ENCODE measurements at regions not wholly inside any gene's neighbourhood (a gene's known extent, or its start where the extent isn't known, plus 50 kb on each side); places are given as distances from the start of the nearest gene placed in this dataset.
"Not testable (repeated sequence)": the region's sequence is repeated elsewhere in the genome, so short reads cannot be mapped to it uniquely, and the experiment has no call there.

GRCh38 chr5:174645677-174646076 is 78.7 kb upstream of the MSX2 start:
- Histone ChIP-seq H3K4me3 (no peak overlapping the region), H3K4me1 (no peaks in the 10 kb centered on the region), H3K9me3 (peaks cover 0 to 8% (median 7%) of the 10 kb centered on the region in 3 donors), H3K27ac (no peak overlapping the region), H3K36me3 (no peaks in the 10 kb centered on the region), H3K27me3 (peaks cover 0 to 16% (median 0%) of the 10 kb centered on the region in 4 donors)
- intact Hi-C loops (cut with DNase I) = no loop called here
- DNase-seq = no peak
- WGBS, 2 donors = 83% methylated on average over 4 of the region's 4 CpGs; no CpG with 5 or more reads in 1 of the 2 donors
- TF ChIP-seq CTCF (IDR thresholded peaks at IDR 0.05) = no peak
- no peak for TF ChIP-seq POLR2A (IDR thresholded peaks at IDR 0.05)

- DNase-seq; intact Hi-C loops (cut with DNase I); H3K36me3 ChIP-seq; H3K4me1 ChIP-seq; H3K4me3 ChIP-seq; H3K9me3 ChIP-seq; H3K27ac ChIP-seq: not testable (repeated sequence)
- H3K27me3 ChIP-seq = peaks cover 0 to 17% (median 0%) of the 10 kb centered on the region in 4 donors
- 62 to 82% methylated on average over 2 to 4 of the region's 4 CpGs for WGBS, 2 donors
Observed at GRCh38 chr5:174648618-174649017, 75.8 kb upstream of the MSX2 start.

- WGBS, 2 donors = 91% methylated on average over 7 to 8 of the region's 8 CpGs
- no peaks in the 10 kb centered on the region for H3K4me1 ChIP-seq
- H3K9me3 ChIP-seq = peaks cover 0 to 8% (median 7%) of the 10 kb centered on the region in 3 donors
- DNase-seq = no peak
- no peaks in the 10 kb centered on the region for H3K36me3 ChIP-seq
- no peak overlapping the region for H3K4me3 ChIP-seq
- H3K27ac ChIP-seq = no peak overlapping the region
- peaks cover 0 to 17% (median 0%) of the 10 kb centered on the region in 4 donors for H3K27me3 ChIP-seq
- TF ChIP-seq POLR2A (IDR thresholded peaks at IDR 0.05) = no peak
- no peak for TF ChIP-seq CTCF (IDR thresholded peaks at IDR 0.05)
- intact Hi-C loops (cut with DNase I) = no loop called here
Observed at GRCh38 chr5:174649391-174649790, 75.0 kb upstream of the MSX2 start.

- Histone ChIP-seq H3K9me3 (no peaks in the 10 kb centered on the region), H3K4me3 (no peak overlapping the region), H3K4me1 (no peaks in the 10 kb centered on the region), H3K36me3 (no peaks in the 10 kb centered on the region), H3K27me3 (peaks cover 0 to 46% (median 0%) of the 10 kb centered on the region in 4 donors), H3K27ac (no peak overlapping the region)
- 90 to 92% methylated on average over 2 to 3 of the region's 3 CpGs for WGBS, 2 donors
- TF ChIP-seq POLR2A (IDR thresholded peaks at IDR 0.05) (no peak), CTCF (IDR thresholded peaks at IDR 0.05) (no peak)
- DNase-seq = no peak
- intact Hi-C loops (cut with DNase I) = no loop called here
Observed at GRCh38 chr5:174654442-174654841, 69.9 kb upstream of the MSX2 start.

GRCh38 chr5:174655351-174655750 is 69.0 kb upstream of the MSX2 start:
- intact Hi-C loops (cut with DNase I) = no loop called here
- no peaks in the 10 kb centered on the region for H3K36me3 ChIP-seq
- H3K27me3 ChIP-seq = peaks cover 0 to 55% (median 0%) of the 10 kb centered on the region in 4 donors
- DNase-seq = no peak
- H3K4me3 ChIP-seq = no peak overlapping the region
- H3K4me1 ChIP-seq = no peaks in the 10 kb centered on the region
- WGBS, 2 donors = 38 to 43% methylated on average over 3 to 4 of the region's 4 CpGs
- H3K9me3 ChIP-seq = no peaks in the 10 kb centered on the region
- TF ChIP-seq POLR2A (IDR thresholded peaks at IDR 0.05) = no peak
- no peak for TF ChIP-seq CTCF (IDR thresholded peaks at IDR 0.05)
- H3K27ac ChIP-seq = no peak overlapping the region
